ENCODE measurements at regions not wholly inside any gene's neighbourhood (a gene's known extent, or its start where the extent isn't known, plus 50 kb on each side); places are given as distances from the start of the nearest gene placed in this dataset.
"Not testable (repeated sequence)": the region's sequence is repeated elsewhere in the genome, so short reads cannot be mapped to it uniquely, and the experiment has no call there.

DNA sequence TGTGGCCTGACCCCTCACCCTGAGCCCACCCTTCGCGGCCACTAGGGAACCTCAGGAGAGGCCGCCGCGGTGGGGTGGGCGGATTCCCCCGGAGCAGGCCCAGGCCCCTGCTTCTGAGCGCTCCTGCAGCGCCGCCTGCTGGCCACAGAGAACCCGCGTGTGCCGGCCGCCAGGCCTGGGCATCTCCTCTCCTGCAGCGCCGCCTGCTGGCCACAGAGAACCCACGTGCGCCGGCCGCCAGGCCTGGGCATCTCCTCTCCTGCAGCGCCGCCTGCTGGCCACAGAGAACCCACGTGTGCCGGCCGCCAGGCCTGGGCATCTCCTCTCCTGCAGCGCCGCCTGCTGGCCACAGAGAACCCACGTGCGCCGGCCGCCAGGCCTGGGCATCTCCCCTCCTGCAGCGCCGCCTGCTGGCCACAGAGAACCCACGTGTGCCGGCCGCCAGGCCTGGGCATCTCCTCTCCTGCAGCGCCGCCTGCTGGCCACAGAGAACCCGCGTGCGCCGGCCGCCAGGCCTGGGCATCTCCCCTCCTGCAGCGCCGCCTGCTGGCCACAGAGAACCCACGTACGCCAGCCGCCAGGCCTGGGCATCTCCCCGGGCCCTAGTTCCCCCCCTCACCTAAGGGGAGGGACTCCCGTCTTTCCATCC, 126.1 kb downstream of the METRNL start:
- H3K9ac ChIP-seq (ENCODE audit: low read depth in 1 of 2, low read length in 2 of 2); H3K36me3 ChIP-seq (ENCODE audit: control insufficient read depth in 1 of 2, insufficient read depth in 2 of 2, low read length in 2 of 2); H3K27ac ChIP-seq (ENCODE audit: low read depth, low read length); H3K27me3 ChIP-seq (ENCODE audit: control insufficient read depth in 1 of 2, insufficient read depth in 2 of 2, low read length in 2 of 2); H3K9me3 ChIP-seq (ENCODE audit: control insufficient read depth in 1 of 2, low read length in 2 of 2); H3K4me3 ChIP-seq (ENCODE audit: low read depth in 1 of 2, low read length in 2 of 2): not testable (repeated sequence)
- H3K4me1 ChIP-seq (ENCODE audit: control insufficient read depth in 1 of 2, insufficient read depth in 2 of 2, low read length in 2 of 2) = peaks cover 1 to 19% of the 10 kb centered on the region in 2 donors

DNA sequence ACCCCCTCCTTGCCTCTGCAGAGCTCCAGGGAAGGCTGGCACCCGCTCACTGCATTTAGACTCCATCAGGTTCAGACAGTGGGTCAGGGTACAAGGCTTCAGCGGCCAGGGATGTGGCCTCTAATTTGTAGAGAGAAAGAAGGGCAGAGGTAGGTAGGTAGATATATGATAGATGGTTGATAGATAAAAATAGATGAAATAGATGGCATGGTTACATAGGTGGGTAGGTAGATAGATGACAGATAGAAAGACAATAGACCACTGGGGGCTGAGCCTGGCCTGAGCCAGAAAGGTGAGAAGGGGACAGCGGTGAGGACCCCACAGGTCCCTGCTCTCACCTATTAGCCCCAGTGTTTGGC, 126.6 kb downstream of the METRNL start:
- not testable (repeated sequence) for H3K27ac ChIP-seq (ENCODE audit: low read depth, low read length); H3K9ac ChIP-seq (ENCODE audit: low read depth in 1 of 2, low read length in 2 of 2); H3K9me3 ChIP-seq (ENCODE audit: control insufficient read depth in 1 of 2, low read length in 2 of 2); H3K27me3 ChIP-seq (ENCODE audit: control insufficient read depth in 1 of 2, insufficient read depth in 2 of 2, low read length in 2 of 2); H3K4me3 ChIP-seq (ENCODE audit: low read depth in 1 of 2, low read length in 2 of 2); H3K36me3 ChIP-seq (ENCODE audit: control insufficient read depth in 1 of 2, insufficient read depth in 2 of 2, low read length in 2 of 2)
- peaks cover 0 to 14% of the 10 kb centered on the region in 2 donors for H3K4me1 ChIP-seq (ENCODE audit: control insufficient read depth in 1 of 2, insufficient read depth in 2 of 2, low read length in 2 of 2)

DNA sequence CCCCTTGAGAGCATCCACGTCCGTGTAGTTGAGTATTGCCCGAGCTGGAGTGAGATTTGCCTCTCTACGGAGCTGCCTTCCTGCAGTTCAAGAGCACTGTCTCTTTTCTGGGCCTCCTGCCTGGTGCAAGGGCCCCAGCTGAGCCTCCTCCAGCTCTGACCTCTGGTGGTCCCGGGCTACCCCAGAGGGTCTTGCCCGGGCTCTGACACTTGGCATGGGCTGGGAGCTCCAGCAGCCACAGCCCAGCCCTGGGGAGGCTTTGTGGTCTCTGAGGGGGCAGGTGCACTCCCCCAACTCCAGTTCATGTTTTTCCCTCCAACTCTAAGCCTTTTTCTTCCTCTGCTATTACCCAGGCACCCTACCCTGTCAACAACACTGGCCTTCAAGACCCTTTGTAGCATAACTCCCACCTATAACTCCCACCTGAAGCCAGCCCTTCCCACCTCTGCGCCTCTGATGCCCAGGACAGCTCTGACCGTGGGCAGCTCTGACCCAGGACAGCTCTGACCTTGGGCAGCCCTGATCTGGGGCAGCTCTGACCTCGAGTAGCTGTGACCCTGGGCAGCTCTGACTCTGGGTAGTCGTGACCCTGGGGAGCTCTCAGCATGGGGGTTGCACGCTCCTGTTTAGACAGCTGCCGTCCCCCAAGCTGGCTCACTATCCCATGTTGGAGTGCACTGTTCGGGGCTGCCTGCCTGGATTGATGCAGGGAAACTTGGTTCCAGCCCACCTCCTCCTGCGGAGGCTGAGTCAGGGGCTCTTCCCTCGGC, 127.6 kb downstream of the METRNL start:
- H3K27me3 ChIP-seq (ENCODE audit: control insufficient read depth in 1 of 2, insufficient read depth in 2 of 2, low read length in 2 of 2); H3K9ac ChIP-seq (ENCODE audit: low read depth in 1 of 2, low read length in 2 of 2); H3K9me3 ChIP-seq (ENCODE audit: control insufficient read depth in 1 of 2, low read length in 2 of 2); H3K27ac ChIP-seq (ENCODE audit: low read depth, low read length); H3K4me1 ChIP-seq (ENCODE audit: control insufficient read depth in 1 of 2, insufficient read depth in 2 of 2, low read length in 2 of 2); H3K36me3 ChIP-seq (ENCODE audit: control insufficient read depth in 1 of 2, insufficient read depth in 2 of 2, low read length in 2 of 2); H3K4me3 ChIP-seq (ENCODE audit: low read depth in 1 of 2, low read length in 2 of 2): not testable (repeated sequence)

DNA sequence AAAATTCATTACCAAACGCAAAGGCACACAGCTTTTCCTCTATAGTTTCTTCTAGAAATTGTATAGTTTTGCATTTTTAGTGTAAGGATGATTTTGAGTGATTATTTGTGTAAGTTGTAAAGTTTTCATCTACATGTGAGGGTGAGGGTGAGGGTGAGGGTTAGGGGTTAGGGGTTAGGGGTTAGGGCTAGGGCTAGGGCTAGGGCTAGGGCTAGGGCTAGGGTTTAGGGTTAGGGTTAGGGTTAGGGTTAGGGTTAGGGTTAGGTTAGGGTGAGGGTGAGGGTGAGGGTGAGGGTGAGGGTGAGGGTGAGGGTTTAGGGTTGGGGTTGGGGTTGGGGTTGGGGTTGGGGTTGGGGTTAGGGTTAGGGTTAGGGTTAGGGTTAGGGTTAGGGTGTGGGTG, 167.6 kb downstream of the METRNL start:
- H3K27me3 ChIP-seq (ENCODE audit: control insufficient read depth in 1 of 2, insufficient read depth in 2 of 2, low read length in 2 of 2); H3K9me3 ChIP-seq (ENCODE audit: control insufficient read depth in 1 of 2, low read length in 2 of 2); H3K4me3 ChIP-seq (ENCODE audit: low read depth in 1 of 2, low read length in 2 of 2); H3K36me3 ChIP-seq (ENCODE audit: control insufficient read depth in 1 of 2, insufficient read depth in 2 of 2, low read length in 2 of 2); H3K27ac ChIP-seq (ENCODE audit: low read depth, low read length); H3K9ac ChIP-seq (ENCODE audit: low read depth in 1 of 2, low read length in 2 of 2); H3K4me1 ChIP-seq (ENCODE audit: control insufficient read depth in 1 of 2, insufficient read depth in 2 of 2, low read length in 2 of 2): not testable (repeated sequence)

Data from duodenal mucosa (tissue), 2 donors.